B cell (primary cell): ENCODE measurements at regions not wholly inside any gene's neighbourhood (a gene's known extent, or its start where the extent isn't known, plus 50 kb on each side); places are given as distances from the start of the nearest gene placed in this dataset.

ENCODE experiments used
- ATAC-seq: fragments of 200-7000 bp; cut with Tn5 transposase; one replicate; pipeline ENCODE4 v1.10.0; 2021; ENCODE audit warnings: low read depth, mild to moderate bottlenecking, moderate number of reproducible peaks, moderate library complexity
- CTCF ChIA-PET: fragments of 350-600 bp; sonication (Branson Sonifier 250); formaldehyde crosslinking; loops from one replicate; lab custom pipeline; 2021; ENCODE audit warnings: antibody characterized with exemption, inconsistent platforms; lab: Charles Lee
- POLR2A ChIA-PET: fragments of 350-600 bp; sonication (Branson Sonifier 250); formaldehyde crosslinking; loops from one replicate; lab custom pipeline; 2021; ENCODE audit warnings: antibody characterized with exemption; lab: Charles Lee
- DNase-seq: peaks from one replicate; pipeline ENCODE4 v3.0.0; 2013
- H2AFZ ChIP-seq: 2 replicates; pipeline ENCODE4 v1.6.1; 2012; ENCODE audit warnings: mild to moderate bottlenecking, low read depth, low read length; ENCODE audit not compliant: insufficient read depth, poor library complexity, severe bottlenecking
- H3K27ac ChIP-seq, 2 donors: 1 replicate in 1 of 2; 2 replicates in 1 of 2; pipeline ENCODE4 v1.5.1; 2012 to 2013; ENCODE audit warnings: low read length in 2 of 2, mild to moderate bottlenecking in 2 of 2, moderate library complexity in 1 of 2
- H3K27me3 ChIP-seq, 4 experiments: fragments of 200-600 bp in 1 of 4; sonication (generic) in 1 of 4; replicated peaks in 1 of 4; 1 replicate in 2 of 4; 2 replicates in 2 of 4; pipeline versions ENCODE4 v1.6.1 to v1.7.0; 2013 to 2016; ENCODE audit warnings: low read length in 3 of 4, mild to moderate bottlenecking in 2 of 4, mixed read lengths in 1 of 4, moderate library complexity in 1 of 4; ENCODE audit not compliant: insufficient read depth in 4 of 4, control insufficient read depth in 3 of 4; ENCODE audit errors: control extremely low read depth in 1 of 4
- H3K36me3 ChIP-seq, 2 experiments: replicated peaks in 1 of 2; 1 replicate in 1 of 2; 2 replicates in 1 of 2; pipeline versions ENCODE4 v1.6.1 to v1.7.1; 2013; ENCODE audit warnings: low read length in 1 of 2; ENCODE audit not compliant: insufficient read depth in 2 of 2, control insufficient read depth in 1 of 2; ENCODE audit errors: control extremely low read depth in 1 of 2, extremely low read depth in 1 of 2
- H3K4me1 ChIP-seq, 2 donors: fragments of 200-600 bp in 1 of 2; sonication (generic) in 1 of 2; 1 replicate in 1 of 2; 2 replicates in 1 of 2; pipeline versions ENCODE4 v1.5.1 to v1.6.1; 2013 to 2017; ENCODE audit warnings: low read length in 2 of 2; ENCODE audit not compliant: control insufficient read depth in 2 of 2, insufficient read depth in 2 of 2
- H3K4me2 ChIP-seq: replicated peaks from 2 replicates; pipeline ENCODE3; 2012; ENCODE audit warnings: mild to moderate bottlenecking, low read depth, low read length; ENCODE audit not compliant: poor library complexity, severe bottlenecking
- H3K4me3 ChIP-seq, 5 experiments: fragments of 200-600 bp in 1 of 5; sonication (generic) in 1 of 5; 1 replicate in 3 of 5; 2 replicates in 2 of 5; pipeline versions ENCODE4 v1.5.1 to v1.7.0; 2011 to 2016; ENCODE audit warnings: low read length in 4 of 5, mild to moderate bottlenecking in 4 of 5, low read depth in 2 of 5, control low read depth in 1 of 5, moderate library complexity in 1 of 5; ENCODE audit not compliant: insufficient read depth in 1 of 5; ENCODE audit errors: control extremely low read depth in 1 of 5, extremely low read depth in 1 of 5
- H3K79me2 ChIP-seq: fragments of 200-600 bp; sonication (generic); one replicate; pipeline ENCODE4 v1.6.0; 2016; ENCODE audit warnings: low read length; ENCODE audit not compliant: control insufficient read depth, insufficient read depth
- H3K9ac ChIP-seq: fragments of 200-600 bp; sonication (generic); 2 replicates; pipeline ENCODE4 v1.6.1; 2017; ENCODE audit warnings: mild to moderate bottlenecking, low read length, moderate library complexity
- H3K9me3 ChIP-seq, 3 donors: one replicate each; pipeline versions ENCODE4 v1.6.1 to v1.7.1; 2013; ENCODE audit warnings: low read length in 2 of 3; ENCODE audit not compliant: control insufficient read depth in 2 of 3, insufficient read depth in 1 of 3; ENCODE audit errors: control extremely low read depth in 1 of 3
- H4K20me1 ChIP-seq: 2 replicates; pipeline ENCODE4 v1.6.0; 2012; ENCODE audit warnings: mild to moderate bottlenecking, low read length; ENCODE audit not compliant: insufficient read depth, control insufficient read depth, poor library complexity, severe bottlenecking
- H3K27ac Mint-ChIP-seq: one replicate; pipeline ENCODE4 v1.8.0; 2021; ENCODE audit warnings: mixed read lengths
- H3K27me3 Mint-ChIP-seq: one replicate; pipeline ENCODE4 v1.8.0; 2021; ENCODE audit warnings: mixed read lengths
- H3K4me1 Mint-ChIP-seq: one replicate; pipeline ENCODE4 v1.8.0; 2021; ENCODE audit warnings: mixed read lengths
- H3K4me3 Mint-ChIP-seq: one replicate; pipeline ENCODE4 v1.8.0; 2021; ENCODE audit warnings: mixed read lengths
- H3K9me3 Mint-ChIP-seq: one replicate; pipeline ENCODE4 v1.8.0; 2022; ENCODE audit warnings: mixed read lengths; ENCODE audit not compliant: insufficient read depth
- EZH2 ChIP-seq: IDR thresholded peaks from 2 replicates; pipeline ENCODE4 v1.6.1; 2012; ENCODE audit warnings: borderline replicate concordance, low read depth, mild to moderate bottlenecking, moderate library complexity, low read length; ENCODE audit not compliant: insufficient read depth, poor library complexity, severe bottlenecking
- WGBS: methylation state at CpG from one replicate; pipeline ENCODE4 v1.1.5; 2013; ENCODE audit warnings: missing lambda C conversion rate; ENCODE audit not compliant: insufficient coverage; 5-methylcytosine and 5-hydroxymethylcytosine counted together
- intact Hi-C: fragments of 100-400 bp; cut with micrococcal nuclease; formaldehyde crosslinking; loops from one replicate; pipeline ENCODE4 v1.10.0; 2022
- TF ChIP-seq, protein P1 (sequence below): fragments of 200-600 bp; IDR thresholded peaks from one replicate; pipeline ENCODE4 v1.8.0; 2022; ENCODE audit warnings: antibody characterized with exemption, mild to moderate bottlenecking

DNA sequence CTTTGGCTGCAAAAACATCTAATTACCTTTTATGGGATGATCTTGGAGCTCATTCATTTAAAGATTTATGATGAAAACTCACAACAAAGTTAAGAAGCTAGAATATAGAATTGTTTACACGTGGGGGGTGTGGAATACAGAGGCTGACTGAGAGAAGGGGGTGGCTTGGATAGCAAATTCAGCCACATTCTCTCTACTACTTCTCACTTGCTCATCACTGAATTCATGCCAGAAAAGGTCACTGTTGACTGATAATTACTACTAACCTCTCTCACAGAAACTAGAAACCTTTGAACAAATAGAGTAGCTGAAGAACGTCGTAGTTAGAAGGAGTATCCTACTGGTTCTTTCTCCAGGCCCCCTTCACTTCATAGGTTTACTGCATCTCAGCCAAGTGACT is 808.2 kb downstream of the BRINP1 start:
- WGBS, result no CpG with 5 or more reads among the region's 3 CpGs
- DNase-seq (no peak), ATAC-seq (no peak)
- H2AFZ ChIP-seq, result no peak overlapping the region
- H3K79me2 ChIP-seq, result no peaks in the 10 kb centered on the region
- no peaks in the 10 kb centered on the region for H3K27me3 ChIP-seq
- H3K4me3 Mint-ChIP-seq, result no peak overlapping the region
- no peaks in the 10 kb centered on the region for H3K4me1 Mint-ChIP-seq
- intact Hi-C loops, result no loop called here
- no peaks in the 10 kb centered on the region for H3K9me3 Mint-ChIP-seq
- H3K36me3 ChIP-seq, result no peaks in the 10 kb centered on the region
- H3K9ac ChIP-seq, result no peak overlapping the region
- H3K4me1 ChIP-seq, result no peaks in the 10 kb centered on the region
- ChIA-PET CTCF (no interaction called here), POLR2A (no interaction called here)
- H3K27ac ChIP-seq, result no peak overlapping the region
- no peaks in the 10 kb centered on the region for H4K20me1 ChIP-seq
- H3K4me2 ChIP-seq, result no peak overlapping the region
- no peak overlapping the region for H3K27ac Mint-ChIP-seq
- no peaks in the 10 kb centered on the region for H3K9me3 ChIP-seq
- TF ChIP-seq, protein P1, sequence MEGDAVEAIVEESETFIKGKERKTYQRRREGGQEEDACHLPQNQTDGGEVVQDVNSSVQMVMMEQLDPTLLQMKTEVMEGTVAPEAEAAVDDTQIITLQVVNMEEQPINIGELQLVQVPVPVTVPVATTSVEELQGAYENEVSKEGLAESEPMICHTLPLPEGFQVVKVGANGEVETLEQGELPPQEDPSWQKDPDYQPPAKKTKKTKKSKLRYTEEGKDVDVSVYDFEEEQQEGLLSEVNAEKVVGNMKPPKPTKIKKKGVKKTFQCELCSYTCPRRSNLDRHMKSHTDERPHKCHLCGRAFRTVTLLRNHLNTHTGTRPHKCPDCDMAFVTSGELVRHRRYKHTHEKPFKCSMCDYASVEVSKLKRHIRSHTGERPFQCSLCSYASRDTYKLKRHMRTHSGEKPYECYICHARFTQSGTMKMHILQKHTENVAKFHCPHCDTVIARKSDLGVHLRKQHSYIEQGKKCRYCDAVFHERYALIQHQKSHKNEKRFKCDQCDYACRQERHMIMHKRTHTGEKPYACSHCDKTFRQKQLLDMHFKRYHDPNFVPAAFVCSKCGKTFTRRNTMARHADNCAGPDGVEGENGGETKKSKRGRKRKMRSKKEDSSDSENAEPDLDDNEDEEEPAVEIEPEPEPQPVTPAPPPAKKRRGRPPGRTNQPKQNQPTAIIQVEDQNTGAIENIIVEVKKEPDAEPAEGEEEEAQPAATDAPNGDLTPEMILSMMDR, result no peak
- TF ChIP-seq EZH2, result no peak
- H3K4me3 ChIP-seq, result no peak overlapping the region
- no peaks in the 10 kb centered on the region for H3K27me3 Mint-ChIP-seq

DNA sequence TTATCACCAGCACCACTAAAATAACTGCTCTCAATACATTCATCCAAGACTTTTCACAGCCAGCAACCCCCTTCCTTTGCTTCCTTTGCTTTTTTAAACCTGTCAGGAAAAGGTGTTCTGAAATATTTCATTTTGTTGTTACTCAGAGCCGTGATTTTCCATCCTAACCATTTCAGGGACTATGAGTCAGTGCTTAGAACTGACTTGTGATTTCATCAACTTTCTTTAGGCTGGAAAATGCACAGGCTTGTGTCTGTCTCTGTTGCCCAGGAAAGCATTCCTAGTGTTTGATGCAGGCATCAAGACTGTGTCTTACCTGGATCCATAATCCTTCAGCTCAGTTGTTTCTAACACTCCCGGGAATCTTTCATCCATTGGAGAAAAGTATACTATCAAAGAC is 805.6 kb downstream of the BRINP1 start:
- WGBS, result no CpG with 5 or more reads among the region's 2 CpGs
- no peak overlapping the region for H3K4me3 ChIP-seq
- TF ChIP-seq, protein P1, result no peak
- no peak for TF ChIP-seq EZH2
- no peaks in the 10 kb centered on the region for H3K4me1 ChIP-seq
- H3K9ac ChIP-seq, result no peak overlapping the region
- POLR2A ChIA-PET, result no interaction called here
- no peaks in the 10 kb centered on the region for H3K9me3 ChIP-seq
- no peak overlapping the region for H3K4me2 ChIP-seq
- H3K4me1 Mint-ChIP-seq, result no peaks in the 10 kb centered on the region
- H3K36me3 ChIP-seq, result no peaks in the 10 kb centered on the region
- no peaks in the 10 kb centered on the region for H3K27me3 Mint-ChIP-seq
- intact Hi-C loops, result no loop called here
- H2AFZ ChIP-seq, result no peak overlapping the region
- H3K27me3 ChIP-seq, result no peaks in the 10 kb centered on the region
- no peak for ATAC-seq
- H3K4me3 Mint-ChIP-seq, result no peak overlapping the region
- H3K9me3 Mint-ChIP-seq, result no peaks in the 10 kb centered on the region
- no peaks in the 10 kb centered on the region for H4K20me1 ChIP-seq
- H3K79me2 ChIP-seq, result no peaks in the 10 kb centered on the region
- H3K27ac Mint-ChIP-seq, result no peak overlapping the region
- CTCF ChIA-PET, result no interaction called here
- no peak overlapping the region for H3K27ac ChIP-seq
- no peak for DNase-seq
